HG03432 (cell line): ENCODE measurements at regions not wholly inside any gene's neighbourhood (a gene's known extent, or its start where the extent isn't known, plus 50 kb on each side); places are given as distances from the start of the nearest gene placed in this dataset.
"Not testable (repeated sequence)": the region's sequence is repeated elsewhere in the genome, so short reads cannot be mapped to it uniquely, and the experiment has no call there.

Experiments used
- ATAC-seq: cut with Tn5 transposase; IDR thresholded peaks from one replicate; pipeline ENCODE4 v1.9.1; 2021; ENCODE audit warnings: mild to moderate bottlenecking, moderate library complexity; ENCODE audit not compliant: unreplicated experiment

- no peak for ATAC-seq
Measured at GRCh38 chr2:154580767-154581166, 117.7 kb upstream of the KCNJ3 start.

- ATAC-seq, result not testable (repeated sequence)
Measured at GRCh38 chr2:154582694-154583093, 115.8 kb upstream of the KCNJ3 start.

GRCh38 chr2:154583274-154583673 is 115.2 kb upstream of the KCNJ3 start:
- ATAC-seq, result not testable (repeated sequence)

- ATAC-seq, result no peak
Measured at GRCh38 chr2:154587739-154588138, 110.8 kb upstream of the KCNJ3 start.

- no peak for ATAC-seq
Measured at GRCh38 chr2:154588838-154589237, 109.7 kb upstream of the KCNJ3 start.

- no peak for ATAC-seq
Measured at GRCh38 chr2:154589514-154589913, 109.0 kb upstream of the KCNJ3 start.

- ATAC-seq, result no peak
Measured at GRCh38 chr2:154591294-154591820, 107.1 kb upstream of the KCNJ3 start.

- no peak for ATAC-seq
Measured at GRCh38 chr2:154599189-154599588, 99.3 kb upstream of the KCNJ3 start.

GRCh38 chr2:154600927-154601494 is 97.5 kb upstream of the KCNJ3 start:
- no peak for ATAC-seq

- ATAC-seq, result no peak
Measured at GRCh38 chr2:154603682-154604081, 94.8 kb upstream of the KCNJ3 start.

GRCh38 chr2:154608438-154608837 is 90.1 kb upstream of the KCNJ3 start:
- no peak for ATAC-seq

- no peak for ATAC-seq
Measured at GRCh38 chr2:154614906-154615305, 83.6 kb upstream of the KCNJ3 start.

GRCh38 chr2:154616659-154617058 is 81.8 kb upstream of the KCNJ3 start:
- ATAC-seq, result no peak

- no peak for ATAC-seq
Measured at GRCh38 chr2:154620471-154620870, 78.0 kb upstream of the KCNJ3 start.

- peak; percentile 74 for ATAC-seq
Measured at GRCh38 chr2:154623819-154624218, 74.7 kb upstream of the KCNJ3 start.

GRCh38 chr2:154637456-154637855 is 61.0 kb upstream of the KCNJ3 start:
- no peak for ATAC-seq

- no peak for ATAC-seq
Measured at GRCh38 chr2:154638783-154639182, 59.7 kb upstream of the KCNJ3 start.

GRCh38 chr2:154640000-154640399 is 58.5 kb upstream of the KCNJ3 start:
- no peak for ATAC-seq
